ENCODE measurements at regions not wholly inside any gene's neighbourhood (a gene's known extent, or its start where the extent isn't known, plus 50 kb on each side); places are given as distances from the start of the nearest gene placed in this dataset.

- no peak for TF ChIP-seq POLR2AphosphoS5 (IDR thresholded peaks at IDR 0.05; ENCODE audit: insufficient read depth in 1 of 2, low read depth in 1 of 2)
- TF ChIP-seq, protein P1, sequence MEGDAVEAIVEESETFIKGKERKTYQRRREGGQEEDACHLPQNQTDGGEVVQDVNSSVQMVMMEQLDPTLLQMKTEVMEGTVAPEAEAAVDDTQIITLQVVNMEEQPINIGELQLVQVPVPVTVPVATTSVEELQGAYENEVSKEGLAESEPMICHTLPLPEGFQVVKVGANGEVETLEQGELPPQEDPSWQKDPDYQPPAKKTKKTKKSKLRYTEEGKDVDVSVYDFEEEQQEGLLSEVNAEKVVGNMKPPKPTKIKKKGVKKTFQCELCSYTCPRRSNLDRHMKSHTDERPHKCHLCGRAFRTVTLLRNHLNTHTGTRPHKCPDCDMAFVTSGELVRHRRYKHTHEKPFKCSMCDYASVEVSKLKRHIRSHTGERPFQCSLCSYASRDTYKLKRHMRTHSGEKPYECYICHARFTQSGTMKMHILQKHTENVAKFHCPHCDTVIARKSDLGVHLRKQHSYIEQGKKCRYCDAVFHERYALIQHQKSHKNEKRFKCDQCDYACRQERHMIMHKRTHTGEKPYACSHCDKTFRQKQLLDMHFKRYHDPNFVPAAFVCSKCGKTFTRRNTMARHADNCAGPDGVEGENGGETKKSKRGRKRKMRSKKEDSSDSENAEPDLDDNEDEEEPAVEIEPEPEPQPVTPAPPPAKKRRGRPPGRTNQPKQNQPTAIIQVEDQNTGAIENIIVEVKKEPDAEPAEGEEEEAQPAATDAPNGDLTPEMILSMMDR (IDR thresholded peaks at IDR 0.05): no peak
Measured at GRCh38 chr1:239169276-239169675, 217.1 kb upstream of the CHRM3 start.

Data from vagina (tissue), 2 donors.